GM18951 (cell line): ENCODE measurements at regions not wholly inside any gene's neighbourhood (a gene's known extent, or its start where the extent isn't known, plus 50 kb on each side); places are given as distances from the start of the nearest gene placed in this dataset.
"Not testable (repeated sequence)": the region's sequence is repeated elsewhere in the genome, so short reads cannot be mapped to it uniquely, and the experiment has no call there.

Source experiments
- POLR2A ChIP-seq: IDR thresholded peaks from 4 replicates; pipeline ENCODE4 v1.6.1; 2011; ENCODE audit warnings: mild to moderate bottlenecking; ENCODE audit not compliant: insufficient read length, insufficient read depth; ENCODE audit errors: extremely low read depth
- in situ Hi-C: fragments of 300-500 bp; cut with MboI; formaldehyde crosslinking; loops from one replicate; pipeline ENCODE4 v1.12.0; 2022; ENCODE audit warnings: low sequenced_read_pairs, mixed read lengths, inconsistent platforms; ENCODE audit not compliant: unreplicated experiment

- in situ Hi-C loops = no loop called here
- no peak for TF ChIP-seq POLR2A
Observed at GRCh38 chr13:83825676-83826075, 56.6 kb downstream of the SLITRK1 start.

GRCh38 chr13:83824560-83824959 lies 57.7 kb downstream of the SLITRK1 start:
- in situ Hi-C loops = no loop called here
- no peak for TF ChIP-seq POLR2A

- in situ Hi-C loops = no loop called here
- no peak for TF ChIP-seq POLR2A
Observed at GRCh38 chr13:83824120-83824519, 58.2 kb downstream of the SLITRK1 start.

GRCh38 chr13:83819611-83820010 lies 62.7 kb downstream of the SLITRK1 start:
- in situ Hi-C loops = no loop called here
- TF ChIP-seq POLR2A = no peak

- in situ Hi-C loops = no loop called here
- no peak for TF ChIP-seq POLR2A
Observed at GRCh38 chr13:83819156-83819555, 63.1 kb downstream of the SLITRK1 start.

GRCh38 chr13:83816081-83816480 lies 66.2 kb downstream of the SLITRK1 start:
- no peak for TF ChIP-seq POLR2A
- in situ Hi-C loops = no loop called here

- no peak for TF ChIP-seq POLR2A
- in situ Hi-C loops = no loop called here
Observed at GRCh38 chr13:83815598-83815997, 66.7 kb downstream of the SLITRK1 start.

- in situ Hi-C loops = no loop called here
- no peak for TF ChIP-seq POLR2A
Observed at GRCh38 chr13:83810136-83810535, 72.1 kb downstream of the SLITRK1 start.

GRCh38 chr13:83804356-83804962 lies 77.8 kb downstream of the SLITRK1 start:
- no peak for TF ChIP-seq POLR2A
- in situ Hi-C loops = no loop called here

GRCh38 chr13:83798731-83799130 lies 83.5 kb downstream of the SLITRK1 start:
- in situ Hi-C loops = no loop called here

GRCh38 chr13:83796364-83796763 lies 85.9 kb downstream of the SLITRK1 start:
- in situ Hi-C loops = no loop called here
- TF ChIP-seq POLR2A = no peak

More at GRCh38 chr13:83798731-83799130, 83.5 kb downstream of the SLITRK1 start:
- TF ChIP-seq POLR2A = no peak

GRCh38 chr13:83794583-83794982 lies 87.7 kb downstream of the SLITRK1 start:
- in situ Hi-C loops = no loop called here
- TF ChIP-seq POLR2A = no peak

GRCh38 chr13:83780227-83780626 lies 102.0 kb downstream of the SLITRK1 start:
- in situ Hi-C loops = no loop called here

GRCh38 chr13:83773961-83774360 lies 108.3 kb downstream of the SLITRK1 start:
- TF ChIP-seq POLR2A = no peak
- in situ Hi-C loops = no loop called here

More at GRCh38 chr13:83780227-83780626, 102.0 kb downstream of the SLITRK1 start:
- no peak for TF ChIP-seq POLR2A

GRCh38 chr13:83765796-83766195 lies 116.5 kb downstream of the SLITRK1 start:
- in situ Hi-C loops = no loop called here
- no peak for TF ChIP-seq POLR2A

GRCh38 chr13:83761631-83762030 lies 120.6 kb downstream of the SLITRK1 start:
- no peak for TF ChIP-seq POLR2A
- in situ Hi-C loops = no loop called here

- in situ Hi-C loops = not testable (repeated sequence)
Observed at GRCh38 chr13:83755210-83755609, 127.1 kb downstream of the SLITRK1 start.
